GM19467 (cell line): ENCODE measurements at regions not wholly inside any gene's neighbourhood (a gene's known extent, or its start where the extent isn't known, plus 50 kb on each side); places are given as distances from the start of the nearest gene placed in this dataset.
"Not testable (repeated sequence)": the region's sequence is repeated elsewhere in the genome, so short reads cannot be mapped to it uniquely, and the experiment has no call there.

Source experiments
- ATAC-seq: cut with Tn5 transposase; IDR thresholded peaks from one replicate; pipeline ENCODE4 v1.9.1; 2021; ENCODE audit warnings: mild to moderate bottlenecking, moderate library complexity; ENCODE audit not compliant: unreplicated experiment

DNA sequence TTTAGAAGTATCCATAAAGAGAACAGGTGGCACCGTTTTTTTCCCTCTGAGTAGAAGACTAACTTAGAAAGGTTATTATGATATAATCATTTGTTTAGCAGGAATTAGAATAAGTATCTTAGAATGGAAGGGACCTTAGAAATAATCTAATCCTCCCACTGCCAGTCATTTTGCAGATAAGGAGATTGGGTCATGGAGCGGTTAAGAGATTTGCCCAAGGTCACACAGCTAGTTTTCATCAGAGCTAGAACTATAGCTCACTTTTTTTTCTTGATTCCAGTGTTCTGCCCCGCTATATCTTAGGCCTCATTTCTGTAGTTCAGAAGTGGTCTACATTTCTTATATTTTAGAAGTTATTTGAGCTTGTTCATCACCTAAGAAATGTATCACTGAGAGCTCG, 139.6 kb downstream of the PRL start:
- no peak for ATAC-seq

GRCh38 chr6:22164236-22164635, 132.6 kb downstream of the PRL start:
- ATAC-seq: no peak

- not testable (repeated sequence) for ATAC-seq
Observed at GRCh38 chr6:22171006-22171405, 125.8 kb downstream of the PRL start.

GRCh38 chr6:22171885-22172284, 125.0 kb downstream of the PRL start:
- not testable (repeated sequence) for ATAC-seq

GRCh38 chr6:22173311-22173710, 123.5 kb downstream of the PRL start:
- no peak for ATAC-seq

- not testable (repeated sequence) for ATAC-seq
Observed at GRCh38 chr6:22180250-22180649, 116.6 kb downstream of the PRL start.

DNA sequence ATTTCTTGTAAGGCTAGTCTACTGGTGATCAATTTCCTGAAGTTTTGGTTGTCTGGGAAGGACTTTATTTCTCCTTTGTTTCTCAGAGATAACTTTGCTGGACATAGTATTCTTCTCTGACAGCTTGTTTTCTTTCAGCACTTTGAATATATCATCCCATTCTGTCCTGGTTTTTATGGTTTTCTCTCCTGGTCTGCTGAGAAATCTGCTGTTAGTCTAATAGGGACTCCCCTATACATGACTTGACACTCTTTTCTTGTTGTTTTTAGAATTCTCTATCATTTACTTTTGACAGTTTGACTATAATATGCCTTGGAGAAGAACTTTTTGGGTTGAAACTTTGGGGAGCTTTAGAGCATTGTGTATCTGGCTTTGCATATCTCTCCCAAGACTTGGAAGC, 112.5 kb downstream of the PRL start:
- no peak for ATAC-seq

DNA sequence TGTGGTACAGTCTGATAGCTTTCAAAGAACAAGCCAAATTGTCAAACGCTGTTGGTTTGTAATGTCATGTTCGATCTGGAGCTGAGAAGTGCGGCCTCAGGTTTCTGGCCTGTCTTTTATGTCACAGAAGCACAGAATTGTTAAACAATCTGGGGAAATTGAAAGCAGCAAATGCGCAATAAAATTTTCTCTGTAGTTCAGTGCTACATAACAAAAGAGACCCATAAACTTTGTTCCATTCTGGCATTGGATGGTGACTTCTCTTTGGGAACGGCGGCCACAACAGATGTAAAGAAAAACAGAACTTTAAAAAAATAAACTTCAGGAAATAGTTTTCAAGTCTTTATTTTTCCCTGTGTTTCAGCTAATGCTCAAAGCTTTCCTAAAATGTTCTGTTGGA, 106.9 kb downstream of the PRL start:
- no peak for ATAC-seq

DNA sequence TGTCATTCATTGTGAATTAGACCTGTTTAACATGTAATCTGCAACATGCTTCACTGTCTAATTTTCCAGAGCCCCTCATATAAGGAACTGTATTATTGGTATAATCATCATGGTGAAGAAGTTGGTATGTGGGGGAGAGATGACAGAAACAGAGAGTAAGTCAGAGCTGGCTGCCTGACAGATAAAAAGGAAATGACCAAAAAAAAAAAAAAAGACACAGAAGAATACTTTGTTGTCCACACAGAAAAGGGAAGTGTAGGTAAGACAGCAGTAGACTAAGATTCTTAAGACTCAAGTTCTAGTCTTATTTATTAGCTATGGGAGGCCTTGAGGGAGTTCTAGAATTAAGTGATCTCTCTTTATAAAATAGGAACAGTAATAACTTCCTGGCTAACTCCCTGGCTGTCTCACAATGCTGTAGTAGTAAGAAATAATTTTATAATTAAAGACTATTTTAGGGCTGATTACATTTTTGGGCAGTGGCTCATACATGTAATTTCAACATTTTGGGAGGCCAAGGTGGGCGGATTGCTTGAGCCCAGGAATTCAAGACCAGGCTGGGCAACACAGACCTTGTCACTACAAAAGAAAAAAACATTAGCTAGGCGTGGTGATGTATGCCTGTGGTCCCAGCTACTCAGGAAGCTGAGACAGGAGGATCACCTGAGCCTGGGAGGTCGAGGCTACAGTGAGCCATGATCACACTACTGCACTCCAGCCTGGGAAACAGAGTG, 102.5 kb downstream of the PRL start:
- ATAC-seq: no peak

DNA sequence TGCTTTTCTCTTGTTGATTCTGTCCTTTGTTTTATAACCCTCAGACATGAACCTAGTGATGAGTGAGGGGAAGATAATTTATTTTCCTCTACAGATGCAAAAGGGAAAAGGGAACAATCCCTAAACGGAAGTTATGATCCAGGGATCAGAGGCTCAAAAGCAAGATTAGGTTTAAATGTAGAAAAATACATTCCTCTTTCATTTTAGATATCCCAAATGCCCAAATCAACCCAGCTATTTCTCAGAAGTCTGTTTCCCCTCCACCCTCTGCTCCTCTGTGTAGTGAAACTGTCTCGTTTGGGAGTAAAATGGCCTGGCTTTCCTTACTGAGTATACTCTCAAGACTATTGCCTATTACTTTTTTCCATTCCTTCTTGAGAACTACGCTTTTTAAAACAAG, 97.1 kb downstream of the PRL start:
- no peak for ATAC-seq

DNA sequence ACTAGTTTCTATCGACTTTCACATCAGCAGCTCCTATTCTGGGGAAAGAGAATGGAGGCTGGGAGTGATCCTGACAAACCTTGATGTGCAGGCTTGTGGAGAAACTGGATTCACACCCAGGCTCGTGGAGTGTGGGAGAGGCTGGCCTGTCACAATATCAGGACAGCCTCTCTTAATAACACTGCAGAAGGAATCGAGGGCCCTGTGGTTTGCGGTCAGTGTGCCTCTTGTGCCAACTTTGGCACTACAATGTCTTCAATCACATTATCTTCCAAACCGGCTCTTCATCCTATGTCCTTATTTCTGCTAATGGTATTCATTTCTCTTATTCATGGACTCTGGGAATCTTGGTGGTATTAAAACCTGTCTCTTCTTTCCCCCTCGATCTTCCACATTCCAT, 92.7 kb downstream of the PRL start:
- ATAC-seq: no peak

DNA sequence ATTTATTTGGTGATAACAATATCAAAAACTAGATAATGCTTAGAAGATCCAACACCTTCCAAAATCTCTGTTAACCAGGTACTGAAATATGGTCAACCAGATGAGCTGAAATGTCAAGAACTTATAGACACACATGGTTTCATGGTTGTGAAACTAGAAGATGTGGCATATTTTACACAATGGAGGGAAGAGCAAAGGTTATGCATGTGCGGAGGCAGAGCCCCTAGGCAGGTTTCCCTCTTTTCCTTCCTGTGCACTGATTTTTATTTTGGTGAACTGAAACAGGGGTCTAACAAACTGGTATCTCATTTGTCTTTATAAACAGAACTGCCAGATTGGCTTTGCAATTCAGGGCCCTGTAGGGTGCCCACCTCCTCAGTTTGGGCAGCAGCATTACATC, 91.6 kb downstream of the PRL start:
- no peak for ATAC-seq

- ATAC-seq: no peak
Observed at GRCh38 chr6:22206106-22206505, 90.7 kb downstream of the PRL start.

DNA sequence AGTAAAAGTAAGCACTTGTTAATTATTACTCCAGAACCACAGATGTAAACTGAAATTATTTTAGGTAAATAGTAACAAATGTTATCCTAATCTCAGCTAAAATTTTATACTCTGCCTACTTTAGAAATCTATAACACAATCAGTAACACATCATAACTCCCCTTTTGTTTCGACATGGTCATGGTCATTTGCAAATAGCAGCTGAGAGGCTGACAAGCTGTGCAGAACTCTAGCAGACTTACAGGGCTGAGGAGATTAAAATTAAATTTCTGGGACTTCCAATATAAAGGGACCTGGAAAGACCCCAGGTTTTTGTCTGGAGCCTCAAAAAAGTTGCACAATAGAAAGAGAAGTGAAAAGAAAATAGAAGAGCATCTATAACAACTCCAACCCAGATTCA, 88.8 kb downstream of the PRL start:
- ATAC-seq: no peak

GRCh38 chr6:22214314-22214713, 82.5 kb downstream of the PRL start:
- ATAC-seq: no peak

GRCh38 chr6:22215474-22215873, 81.4 kb downstream of the PRL start:
- ATAC-seq: not testable (repeated sequence)

DNA sequence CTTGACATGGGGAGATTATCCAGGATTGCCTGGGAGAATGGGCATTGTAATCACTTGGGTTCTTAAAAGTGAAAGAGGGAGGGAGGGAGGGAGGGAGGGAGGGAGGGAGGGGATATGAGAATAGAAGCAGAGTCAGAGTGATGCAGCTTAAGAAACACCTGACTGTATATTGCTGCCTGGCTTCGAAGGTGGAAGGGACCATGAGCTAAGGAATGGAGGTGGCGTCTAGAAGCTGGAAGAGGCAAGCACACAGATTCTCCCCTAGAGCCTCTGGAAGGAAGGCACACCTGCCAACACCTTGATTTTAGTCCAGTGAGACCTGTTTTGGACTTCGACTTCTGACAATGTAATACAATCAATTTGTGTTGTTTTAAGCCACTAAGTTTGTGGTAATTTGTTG, 78.4 kb downstream of the PRL start:
- ATAC-seq: no peak

DNA sequence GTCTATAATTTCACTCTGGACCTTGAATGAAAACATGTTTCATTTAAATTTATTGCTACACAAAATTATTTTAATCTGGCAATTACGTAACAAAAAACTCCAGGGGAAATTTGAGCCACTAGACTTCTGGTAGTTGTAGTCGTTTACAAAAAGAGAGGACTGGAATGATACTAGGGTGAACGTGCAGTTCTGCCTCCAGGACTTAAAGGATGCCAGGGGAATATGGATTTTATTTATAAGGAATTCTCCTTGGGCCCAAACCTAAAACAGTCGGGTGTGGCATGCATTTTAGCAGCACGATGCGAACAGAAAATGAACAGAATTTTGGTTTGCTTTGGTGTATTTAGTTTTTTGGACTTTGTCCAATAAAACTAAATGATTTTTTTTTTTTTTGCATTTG, 76.9 kb downstream of the PRL start:
- ATAC-seq: no peak

DNA sequence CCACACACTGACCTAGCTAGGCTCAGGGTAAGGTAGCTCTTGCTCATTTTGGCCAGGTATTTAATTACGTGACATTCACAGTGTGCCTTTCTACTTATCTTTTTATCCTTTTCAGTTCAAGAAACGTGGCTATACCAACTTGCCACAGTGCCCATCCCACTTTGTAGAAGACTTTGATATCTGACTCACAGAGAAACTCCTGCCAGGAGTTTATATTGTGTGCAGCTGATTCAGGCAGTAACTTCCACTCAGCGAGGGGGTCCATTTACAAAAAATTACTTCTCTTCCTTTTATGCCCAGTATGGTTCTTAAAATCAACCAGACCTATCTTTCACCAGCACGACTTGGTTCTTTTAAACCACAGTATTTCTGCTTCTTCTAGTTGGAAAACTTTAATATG, 75.6 kb downstream of the PRL start:
- no peak for ATAC-seq

DNA sequence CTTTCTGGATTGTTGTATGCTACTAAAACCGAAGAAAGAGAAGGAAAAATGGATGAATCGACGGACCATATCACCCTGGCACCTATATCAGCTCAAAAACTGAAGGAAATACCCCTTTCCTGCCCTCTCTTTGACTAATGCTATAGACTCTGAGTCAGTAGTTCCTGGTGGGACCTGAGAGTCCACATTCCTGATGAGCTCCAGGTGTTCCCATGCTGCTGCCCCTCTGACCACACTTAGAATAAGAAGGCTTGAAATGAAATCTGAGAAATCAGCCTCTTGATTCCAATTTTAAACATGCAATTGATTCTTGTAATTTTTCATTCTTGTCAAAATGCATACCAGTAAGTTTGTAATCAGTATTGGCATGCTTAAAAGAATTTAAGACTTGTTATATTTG, 75.2 kb downstream of the PRL start:
- no peak for ATAC-seq

- ATAC-seq: no peak
Observed at GRCh38 chr6:22222469-22222868, 74.4 kb downstream of the PRL start.

DNA sequence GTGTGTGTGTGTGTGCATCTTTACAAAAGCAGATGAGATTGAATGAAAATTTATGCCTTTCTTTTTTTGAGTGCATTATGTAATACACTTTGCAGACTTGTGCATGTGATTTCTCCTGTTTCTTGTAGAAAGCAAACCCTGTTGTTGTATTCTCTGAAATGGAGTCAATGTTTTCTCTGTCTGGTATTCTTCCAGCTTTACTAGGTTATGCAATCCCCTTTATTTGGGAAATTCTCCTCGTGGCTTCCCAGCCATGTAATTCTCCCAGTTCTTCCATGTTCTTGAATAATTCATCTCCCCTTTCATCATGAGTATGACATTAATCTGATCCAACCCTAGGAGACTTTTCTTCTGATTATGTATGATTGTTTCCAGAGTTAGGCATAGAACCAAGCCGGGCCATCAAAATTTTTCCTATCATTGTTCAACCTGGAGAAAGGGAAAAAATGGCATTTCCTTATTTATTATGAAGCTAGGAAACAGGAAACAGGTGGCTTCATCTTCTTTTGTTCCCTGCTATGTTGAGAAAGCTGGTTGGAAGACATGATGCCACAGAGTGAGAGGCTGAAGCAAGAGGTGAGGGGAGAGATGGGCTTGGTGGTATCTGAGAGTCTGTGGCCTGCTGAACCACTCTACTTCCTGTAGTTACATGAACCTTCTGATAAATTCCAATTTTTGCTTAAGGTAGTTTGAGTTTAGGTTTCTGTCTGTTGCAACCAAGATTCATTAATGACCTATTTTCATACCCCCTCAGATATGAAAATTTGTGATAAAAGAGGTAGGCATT, 68.8 kb downstream of the PRL start:
- no peak for ATAC-seq

- no peak for ATAC-seq
Observed at GRCh38 chr6:22231050-22231449, 65.8 kb downstream of the PRL start.
